ENCODE measurements at regions not wholly inside any gene's neighbourhood (a gene's known extent, or its start where the extent isn't known, plus 50 kb on each side); places are given as distances from the start of the nearest gene placed in this dataset.

- H3K36me3 ChIP-seq (ENCODE audit: control insufficient read depth in 2 of 2, insufficient read depth in 2 of 2, low read length in 2 of 2): no peaks in the 10 kb centered on the region
- H3K4me3 ChIP-seq (ENCODE audit: low read length in 2 of 2): no peak overlapping the region
- no peak overlapping the region for H3K27ac ChIP-seq (ENCODE audit: low read length)
- no peak overlapping the region for H3K9ac ChIP-seq (ENCODE audit: low read length in 2 of 2)
- H3K9me3 ChIP-seq (ENCODE audit: control insufficient read depth in 2 of 2, low read length in 2 of 2): no peaks in the 10 kb centered on the region
- no peaks in the 10 kb centered on the region for H3K27me3 ChIP-seq (ENCODE audit: control insufficient read depth in 1 of 2, insufficient read depth in 2 of 2, low read length in 2 of 2)
- H3K4me1 ChIP-seq (ENCODE audit: control insufficient read depth, insufficient read depth, low read length): no peaks in the 10 kb centered on the region
Observed at GRCh38 chr5:108670591-108671289, 77.0 kb upstream of the FER start.

DNA sequence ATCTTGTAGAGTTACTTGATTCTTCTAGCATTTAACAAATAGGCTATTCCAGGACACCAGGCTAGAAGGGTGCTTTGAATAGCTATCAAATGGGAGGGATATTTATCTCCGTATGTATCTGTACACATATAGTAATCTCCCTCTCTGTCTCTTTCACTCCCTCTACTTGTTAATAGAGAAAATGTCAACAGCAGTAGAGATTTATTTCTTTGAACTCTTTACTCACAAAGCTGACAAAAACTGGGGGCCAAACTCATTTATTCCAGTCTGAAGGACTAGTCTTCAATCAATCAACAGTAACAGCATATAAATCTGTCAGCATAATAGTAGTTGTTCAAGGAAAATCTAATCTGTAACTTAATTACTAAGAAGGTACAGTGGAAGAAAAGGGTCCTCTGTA, 78.2 kb upstream of the FER start:
- Histone ChIP-seq H3K9ac (ENCODE audit: low read length in 2 of 2) (no peak overlapping the region), H3K4me3 (ENCODE audit: low read length in 2 of 2) (no peak overlapping the region), H3K36me3 (ENCODE audit: control insufficient read depth in 2 of 2, insufficient read depth in 2 of 2, low read length in 2 of 2) (no peaks in the 10 kb centered on the region), H3K4me1 (ENCODE audit: control insufficient read depth, insufficient read depth, low read length) (no peaks in the 10 kb centered on the region), H3K27ac (ENCODE audit: low read length) (no peak overlapping the region), H3K27me3 (ENCODE audit: control insufficient read depth in 1 of 2, insufficient read depth in 2 of 2, low read length in 2 of 2) (no peaks in the 10 kb centered on the region), H3K9me3 (ENCODE audit: control insufficient read depth in 2 of 2, low read length in 2 of 2) (no peaks in the 10 kb centered on the region)

DNA sequence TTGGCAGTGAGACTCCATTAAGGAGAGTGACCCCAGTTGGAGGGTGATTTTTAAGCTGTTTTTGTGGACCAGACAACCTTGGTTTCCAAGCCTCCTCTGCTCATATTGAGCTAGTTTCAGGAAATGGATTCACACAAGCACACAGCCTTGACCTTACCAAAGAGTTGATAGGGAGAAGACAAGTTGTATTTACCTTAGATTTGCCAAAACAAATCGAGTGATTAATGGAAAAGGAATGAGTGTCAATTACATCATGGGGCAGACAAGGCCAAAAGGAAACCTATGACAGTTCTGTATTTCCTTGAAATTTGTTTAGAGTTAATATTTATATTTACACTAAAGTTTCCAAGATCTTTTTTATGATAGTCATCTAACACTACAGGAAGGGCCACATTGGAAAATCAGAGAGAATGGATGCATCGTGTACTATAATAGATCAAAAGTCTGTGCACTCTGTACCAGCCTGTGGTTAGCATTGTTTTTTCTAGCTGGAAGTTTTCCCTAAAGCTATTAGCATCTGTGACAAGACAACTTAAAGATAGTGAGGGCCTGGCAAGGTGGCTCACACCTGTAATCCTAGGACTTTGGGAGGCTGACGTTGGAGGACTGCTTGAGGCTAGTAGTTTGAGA, 86.0 kb upstream of the FER start:
- no peaks in the 10 kb centered on the region for H3K36me3 ChIP-seq (ENCODE audit: control insufficient read depth in 2 of 2, insufficient read depth in 2 of 2, low read length in 2 of 2)
- H3K4me1 ChIP-seq (ENCODE audit: control insufficient read depth, insufficient read depth, low read length): no peaks in the 10 kb centered on the region
- no peaks in the 10 kb centered on the region for H3K9me3 ChIP-seq (ENCODE audit: control insufficient read depth in 2 of 2, low read length in 2 of 2)
- H3K9ac ChIP-seq (ENCODE audit: low read length in 2 of 2): no peak overlapping the region
- H3K27me3 ChIP-seq (ENCODE audit: control insufficient read depth in 1 of 2, insufficient read depth in 2 of 2, low read length in 2 of 2): no peaks in the 10 kb centered on the region
- H3K27ac ChIP-seq (ENCODE audit: low read length): no peak overlapping the region
- H3K4me3 ChIP-seq (ENCODE audit: low read length in 2 of 2): no peak overlapping the region

DNA sequence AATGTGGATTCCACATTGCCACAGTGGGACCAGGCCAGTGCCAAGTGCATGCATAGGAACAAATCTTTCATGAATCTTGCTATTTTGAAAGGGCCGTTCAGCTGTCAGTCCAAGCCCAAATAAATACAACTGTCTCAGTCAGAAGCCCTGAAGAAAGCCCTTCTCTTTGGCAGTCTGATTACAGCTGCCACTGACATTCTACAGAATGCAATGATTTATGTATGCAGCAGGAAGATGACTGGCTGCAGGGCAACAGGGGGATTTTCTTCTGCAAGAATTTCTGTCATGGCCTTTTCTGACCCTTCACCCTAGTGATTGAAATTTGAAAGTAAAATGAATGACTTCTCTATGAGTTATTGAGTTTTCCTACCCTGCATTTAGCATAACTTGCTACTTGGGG, 86.7 kb upstream of the FER start:
- Histone ChIP-seq H3K4me1 (ENCODE audit: control insufficient read depth, insufficient read depth, low read length) (no peaks in the 10 kb centered on the region), H3K9me3 (ENCODE audit: control insufficient read depth in 2 of 2, low read length in 2 of 2) (no peaks in the 10 kb centered on the region), H3K27ac (ENCODE audit: low read length) (no peak overlapping the region), H3K9ac (ENCODE audit: low read length in 2 of 2) (no peak overlapping the region), H3K4me3 (ENCODE audit: low read length in 2 of 2) (no peak overlapping the region), H3K36me3 (ENCODE audit: control insufficient read depth in 2 of 2, insufficient read depth in 2 of 2, low read length in 2 of 2) (no peaks in the 10 kb centered on the region), H3K27me3 (ENCODE audit: control insufficient read depth in 1 of 2, insufficient read depth in 2 of 2, low read length in 2 of 2) (no peaks in the 10 kb centered on the region)

GRCh38 chr5:108660291-108660690, 87.4 kb upstream of the FER start:
- Histone ChIP-seq H3K27me3 (ENCODE audit: control insufficient read depth in 1 of 2, insufficient read depth in 2 of 2, low read length in 2 of 2) (no peaks in the 10 kb centered on the region), H3K36me3 (ENCODE audit: control insufficient read depth in 2 of 2, insufficient read depth in 2 of 2, low read length in 2 of 2) (no peaks in the 10 kb centered on the region), H3K4me1 (ENCODE audit: control insufficient read depth, insufficient read depth, low read length) (no peaks in the 10 kb centered on the region), H3K9ac (ENCODE audit: low read length in 2 of 2) (no peak overlapping the region), H3K9me3 (ENCODE audit: control insufficient read depth in 2 of 2, low read length in 2 of 2) (no peaks in the 10 kb centered on the region), H3K27ac (ENCODE audit: low read length) (no peak overlapping the region), H3K4me3 (ENCODE audit: low read length in 2 of 2) (no peak overlapping the region)

DNA sequence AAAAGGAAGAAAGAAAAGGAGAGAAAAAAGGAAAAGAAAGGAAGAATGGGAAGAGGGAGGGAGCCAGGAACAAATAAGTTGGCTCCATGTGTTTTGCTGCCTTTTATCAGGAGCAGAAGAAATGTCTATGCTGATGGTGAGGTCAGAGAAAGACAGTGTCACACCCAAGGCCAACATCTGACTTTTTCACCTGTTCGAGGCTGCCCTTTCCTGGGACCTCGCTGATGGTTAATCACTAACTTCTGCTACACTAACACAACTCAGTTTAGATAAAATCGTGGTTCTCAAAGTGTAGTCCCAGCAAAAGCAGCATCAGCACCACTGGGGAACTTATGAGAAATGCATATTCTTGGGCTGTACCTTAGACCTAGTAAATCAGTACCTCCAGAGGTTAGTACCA, 88.2 kb upstream of the FER start:
- no peak overlapping the region for H3K4me3 ChIP-seq (ENCODE audit: low read length in 2 of 2)
- H3K27ac ChIP-seq (ENCODE audit: low read length): no peak overlapping the region
- H3K9ac ChIP-seq (ENCODE audit: low read length in 2 of 2): no peak overlapping the region
- no peaks in the 10 kb centered on the region for H3K36me3 ChIP-seq (ENCODE audit: control insufficient read depth in 2 of 2, insufficient read depth in 2 of 2, low read length in 2 of 2)
- H3K27me3 ChIP-seq (ENCODE audit: control insufficient read depth in 1 of 2, insufficient read depth in 2 of 2, low read length in 2 of 2): no peaks in the 10 kb centered on the region
- H3K9me3 ChIP-seq (ENCODE audit: control insufficient read depth in 2 of 2, low read length in 2 of 2): no peaks in the 10 kb centered on the region
- no peaks in the 10 kb centered on the region for H3K4me1 ChIP-seq (ENCODE audit: control insufficient read depth, insufficient read depth, low read length)

- H3K36me3 ChIP-seq (ENCODE audit: control insufficient read depth in 2 of 2, insufficient read depth in 2 of 2, low read length in 2 of 2): no peaks in the 10 kb centered on the region
- no peak overlapping the region for H3K4me3 ChIP-seq (ENCODE audit: low read length in 2 of 2)
- no peaks in the 10 kb centered on the region for H3K27me3 ChIP-seq (ENCODE audit: control insufficient read depth in 1 of 2, insufficient read depth in 2 of 2, low read length in 2 of 2)
- no peak overlapping the region for H3K9ac ChIP-seq (ENCODE audit: low read length in 2 of 2)
- H3K27ac ChIP-seq (ENCODE audit: low read length): no peak overlapping the region
- no peaks in the 10 kb centered on the region for H3K4me1 ChIP-seq (ENCODE audit: control insufficient read depth, insufficient read depth, low read length)
- no peaks in the 10 kb centered on the region for H3K9me3 ChIP-seq (ENCODE audit: control insufficient read depth in 2 of 2, low read length in 2 of 2)
Observed at GRCh38 chr5:108655750-108656450, 91.8 kb upstream of the FER start.

GRCh38 chr5:108654051-108654450, 93.6 kb upstream of the FER start:
- no peak overlapping the region for H3K27ac ChIP-seq (ENCODE audit: low read length)
- no peaks in the 10 kb centered on the region for H3K36me3 ChIP-seq (ENCODE audit: control insufficient read depth in 2 of 2, insufficient read depth in 2 of 2, low read length in 2 of 2)

GRCh38 chr5:108653201-108653600, 94.5 kb upstream of the FER start:
- Histone ChIP-seq H3K27me3 (ENCODE audit: control insufficient read depth in 1 of 2, insufficient read depth in 2 of 2, low read length in 2 of 2) (no peaks in the 10 kb centered on the region), H3K27ac (ENCODE audit: low read length) (no peak overlapping the region), H3K36me3 (ENCODE audit: control insufficient read depth in 2 of 2, insufficient read depth in 2 of 2, low read length in 2 of 2) (no peaks in the 10 kb centered on the region), H3K9me3 (ENCODE audit: control insufficient read depth in 2 of 2, low read length in 2 of 2) (no peaks in the 10 kb centered on the region), H3K4me1 (ENCODE audit: control insufficient read depth, insufficient read depth, low read length) (no peaks in the 10 kb centered on the region), H3K4me3 (ENCODE audit: low read length in 2 of 2) (no peak overlapping the region), H3K9ac (ENCODE audit: low read length in 2 of 2) (no peak overlapping the region)

More at GRCh38 chr5:108654051-108654450, 93.6 kb upstream of the FER start:
- Histone ChIP-seq H3K9me3 (ENCODE audit: control insufficient read depth in 2 of 2, low read length in 2 of 2) (no peaks in the 10 kb centered on the region), H3K27me3 (ENCODE audit: control insufficient read depth in 1 of 2, insufficient read depth in 2 of 2, low read length in 2 of 2) (no peaks in the 10 kb centered on the region), H3K4me3 (ENCODE audit: low read length in 2 of 2) (no peak overlapping the region), H3K4me1 (ENCODE audit: control insufficient read depth, insufficient read depth, low read length) (no peaks in the 10 kb centered on the region), H3K9ac (ENCODE audit: low read length in 2 of 2) (no peak overlapping the region)

- no peak overlapping the region for H3K9ac ChIP-seq (ENCODE audit: low read length in 2 of 2)
- H3K4me1 ChIP-seq (ENCODE audit: control insufficient read depth, insufficient read depth, low read length): no peaks in the 10 kb centered on the region
- H3K27me3 ChIP-seq (ENCODE audit: control insufficient read depth in 1 of 2, insufficient read depth in 2 of 2, low read length in 2 of 2): no peaks in the 10 kb centered on the region
- no peaks in the 10 kb centered on the region for H3K9me3 ChIP-seq (ENCODE audit: control insufficient read depth in 2 of 2, low read length in 2 of 2)
- H3K27ac ChIP-seq (ENCODE audit: low read length): no peak overlapping the region
- no peak overlapping the region for H3K4me3 ChIP-seq (ENCODE audit: low read length in 2 of 2)
- H3K36me3 ChIP-seq (ENCODE audit: control insufficient read depth in 2 of 2, insufficient read depth in 2 of 2, low read length in 2 of 2): no peaks in the 10 kb centered on the region
Observed at GRCh38 chr5:108650997-108651396, 96.7 kb upstream of the FER start.

DNA sequence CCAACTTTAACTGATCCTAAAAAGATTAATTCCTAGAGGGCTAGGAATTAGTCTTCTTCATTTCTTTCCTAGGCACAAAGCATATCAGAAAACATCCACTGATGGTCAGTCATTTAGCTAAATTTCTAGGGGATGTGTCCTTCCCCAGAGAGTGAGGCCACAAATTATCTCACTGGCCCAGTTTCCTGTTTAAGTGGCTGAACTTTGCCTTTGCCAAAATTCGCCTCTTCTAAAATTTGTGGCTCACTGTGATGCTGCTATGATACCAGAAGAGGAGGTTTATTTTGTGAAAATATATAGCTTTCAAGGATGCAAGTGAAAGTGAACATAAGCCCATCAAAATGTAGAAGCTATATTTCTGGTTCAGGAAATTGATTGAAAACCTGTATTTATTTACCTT, 98.1 kb upstream of the FER start:
- no peak overlapping the region for H3K27ac ChIP-seq (ENCODE audit: low read length)
- no peak overlapping the region for H3K9ac ChIP-seq (ENCODE audit: low read length in 2 of 2)
- H3K4me3 ChIP-seq (ENCODE audit: low read length in 2 of 2): no peak overlapping the region
- H3K27me3 ChIP-seq (ENCODE audit: control insufficient read depth in 1 of 2, insufficient read depth in 2 of 2, low read length in 2 of 2): no peaks in the 10 kb centered on the region
- no peaks in the 10 kb centered on the region for H3K4me1 ChIP-seq (ENCODE audit: control insufficient read depth, insufficient read depth, low read length)
- no peaks in the 10 kb centered on the region for H3K36me3 ChIP-seq (ENCODE audit: control insufficient read depth in 2 of 2, insufficient read depth in 2 of 2, low read length in 2 of 2)
- H3K9me3 ChIP-seq (ENCODE audit: control insufficient read depth in 2 of 2, low read length in 2 of 2): no peaks in the 10 kb centered on the region

Measured in stomach smooth muscle (tissue), 2 donors.